Adrenal gland (tissue), 5 donors: ENCODE measurements at regions not wholly inside any gene's neighbourhood (a gene's known extent, or its start where the extent isn't known, plus 50 kb on each side); places are given as distances from the start of the nearest gene placed in this dataset.
"Not testable (repeated sequence)": the region's sequence is repeated elsewhere in the genome, so short reads cannot be mapped to it uniquely, and the experiment has no call there.

Experiments used
- POLR2A ChIP-seq, 2 donors: fragments of 450-650 bp; IDR thresholded peaks; one replicate each; pipeline ENCODE4 v1.6.1; 2017; ENCODE audit warnings: antibody characterized with exemption in 2 of 2, mild to moderate bottlenecking in 2 of 2, moderate library complexity in 1 of 2
- TF ChIP-seq, protein P1 (sequence below), 6 experiments: fragments of 450-650 bp in 4 of 6; fragments of 200-600 bp in 2 of 6; sonication (generic) in 1 of 6; IDR thresholded peaks; 1 replicate in 5 of 6; 2 replicates in 1 of 6; pipeline versions ENCODE4 v1.5.1 to v1.8.0; 2016 to 2021; ENCODE audit warnings: antibody characterized with exemption in 6 of 6, mild to moderate bottlenecking in 2 of 6, moderate library complexity in 1 of 6
- donor health status: DM: no; HTN: no; CAD: no.

DNA sequence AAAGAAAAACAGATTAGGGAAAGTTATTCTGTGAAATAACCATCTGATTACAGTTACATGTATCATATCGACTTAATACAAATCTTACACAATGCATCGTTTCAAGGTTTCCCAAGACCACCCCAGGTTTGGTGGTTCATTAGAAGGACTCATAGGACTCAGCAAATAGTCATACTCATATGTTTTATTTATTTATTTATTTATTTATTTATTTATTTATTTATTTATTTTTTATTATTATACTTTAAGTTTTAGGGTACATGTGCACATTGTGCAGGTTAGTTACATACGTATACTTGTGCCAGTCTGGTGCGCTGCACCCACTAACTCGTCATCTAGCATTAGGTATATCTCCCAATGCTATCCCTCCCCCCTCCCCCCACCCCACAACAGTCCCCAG lies 1199.0 kb downstream of the FOXD4L5 start:
- TF ChIP-seq POLR2A (IDR thresholded peaks at IDR 0.05), result not testable (repeated sequence)
- TF ChIP-seq, protein P1, sequence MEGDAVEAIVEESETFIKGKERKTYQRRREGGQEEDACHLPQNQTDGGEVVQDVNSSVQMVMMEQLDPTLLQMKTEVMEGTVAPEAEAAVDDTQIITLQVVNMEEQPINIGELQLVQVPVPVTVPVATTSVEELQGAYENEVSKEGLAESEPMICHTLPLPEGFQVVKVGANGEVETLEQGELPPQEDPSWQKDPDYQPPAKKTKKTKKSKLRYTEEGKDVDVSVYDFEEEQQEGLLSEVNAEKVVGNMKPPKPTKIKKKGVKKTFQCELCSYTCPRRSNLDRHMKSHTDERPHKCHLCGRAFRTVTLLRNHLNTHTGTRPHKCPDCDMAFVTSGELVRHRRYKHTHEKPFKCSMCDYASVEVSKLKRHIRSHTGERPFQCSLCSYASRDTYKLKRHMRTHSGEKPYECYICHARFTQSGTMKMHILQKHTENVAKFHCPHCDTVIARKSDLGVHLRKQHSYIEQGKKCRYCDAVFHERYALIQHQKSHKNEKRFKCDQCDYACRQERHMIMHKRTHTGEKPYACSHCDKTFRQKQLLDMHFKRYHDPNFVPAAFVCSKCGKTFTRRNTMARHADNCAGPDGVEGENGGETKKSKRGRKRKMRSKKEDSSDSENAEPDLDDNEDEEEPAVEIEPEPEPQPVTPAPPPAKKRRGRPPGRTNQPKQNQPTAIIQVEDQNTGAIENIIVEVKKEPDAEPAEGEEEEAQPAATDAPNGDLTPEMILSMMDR (IDR thresholded peaks at IDR 0.05), result not testable (repeated sequence)
